Gastrocnemius medialis (tissue), 4 donors: ENCODE measurements at regions not wholly inside any gene's neighbourhood (a gene's known extent, or its start where the extent isn't known, plus 50 kb on each side); places are given as distances from the start of the nearest gene placed in this dataset.

Experiments
- POLR2A ChIP-seq, 2 donors: fragments of 450-650 bp; IDR thresholded peaks; one replicate each; pipeline ENCODE4 v1.6.1; 2017; ENCODE audit warnings: antibody characterized with exemption in 2 of 2, mild to moderate bottlenecking in 2 of 2, moderate library complexity in 2 of 2
- TF ChIP-seq, protein P1 (sequence below), 5 experiments: fragments of 450-650 bp in 3 of 5; fragments of 200-600 bp in 2 of 5; sonication (generic) in 2 of 5; IDR thresholded peaks in 4 of 5; conservative IDR thresholded peaks in 1 of 5; 1 replicate in 4 of 5; 2 replicates in 1 of 5; pipeline ENCODE4 v1.5.1; 2016 to 2019; ENCODE audit warnings: antibody characterized with exemption in 5 of 5, mild to moderate bottlenecking in 3 of 5, moderate library complexity in 3 of 5

GRCh38 chr3:111252779-111253178 lies 181.2 kb downstream of the NECTIN3 start:
- TF ChIP-seq, protein P1, sequence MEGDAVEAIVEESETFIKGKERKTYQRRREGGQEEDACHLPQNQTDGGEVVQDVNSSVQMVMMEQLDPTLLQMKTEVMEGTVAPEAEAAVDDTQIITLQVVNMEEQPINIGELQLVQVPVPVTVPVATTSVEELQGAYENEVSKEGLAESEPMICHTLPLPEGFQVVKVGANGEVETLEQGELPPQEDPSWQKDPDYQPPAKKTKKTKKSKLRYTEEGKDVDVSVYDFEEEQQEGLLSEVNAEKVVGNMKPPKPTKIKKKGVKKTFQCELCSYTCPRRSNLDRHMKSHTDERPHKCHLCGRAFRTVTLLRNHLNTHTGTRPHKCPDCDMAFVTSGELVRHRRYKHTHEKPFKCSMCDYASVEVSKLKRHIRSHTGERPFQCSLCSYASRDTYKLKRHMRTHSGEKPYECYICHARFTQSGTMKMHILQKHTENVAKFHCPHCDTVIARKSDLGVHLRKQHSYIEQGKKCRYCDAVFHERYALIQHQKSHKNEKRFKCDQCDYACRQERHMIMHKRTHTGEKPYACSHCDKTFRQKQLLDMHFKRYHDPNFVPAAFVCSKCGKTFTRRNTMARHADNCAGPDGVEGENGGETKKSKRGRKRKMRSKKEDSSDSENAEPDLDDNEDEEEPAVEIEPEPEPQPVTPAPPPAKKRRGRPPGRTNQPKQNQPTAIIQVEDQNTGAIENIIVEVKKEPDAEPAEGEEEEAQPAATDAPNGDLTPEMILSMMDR (IDR thresholded peaks at IDR 0.05 in 4 of 5, conservative IDR thresholded peaks at IDR 0.05 in 1 of 5): no peak
- TF ChIP-seq POLR2A (IDR thresholded peaks at IDR 0.05): no peak
